ENCODE measurements at regions not wholly inside any gene's neighbourhood (a gene's known extent, or its start where the extent isn't known, plus 50 kb on each side); places are given as distances from the start of the nearest gene placed in this dataset.

DNA sequence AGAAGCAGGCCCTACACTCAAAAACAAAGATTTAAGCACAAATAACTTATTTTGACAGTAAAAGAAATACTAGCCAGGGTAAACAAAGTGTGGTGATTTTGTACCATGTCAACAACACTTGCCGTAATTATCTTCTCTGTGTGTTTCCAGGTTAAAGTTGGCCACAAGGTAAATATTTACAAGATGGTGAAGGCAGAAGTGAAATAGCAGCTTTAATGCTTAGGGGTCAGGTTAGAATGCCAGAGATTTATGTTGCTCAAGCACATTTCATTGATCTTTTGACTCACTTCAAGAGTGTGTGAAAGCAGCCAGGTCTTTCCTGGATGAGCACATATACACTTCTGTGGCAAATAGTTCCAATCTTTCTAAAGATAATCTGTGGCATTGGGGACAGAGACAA lies 270.2 kb upstream of the LUZP2 start:
- Histone ChIP-seq H3K4me1 (no peaks in the 10 kb centered on the region), H3K9me3 (no peaks in the 10 kb centered on the region), H3K4me3 (no peak overlapping the region), H3K27ac (no peak overlapping the region), H3K36me3 (no peaks in the 10 kb centered on the region), H3K27me3 (ENCODE audit: low read depth) (no peaks in the 10 kb centered on the region)
- TF ChIP-seq, protein P1, sequence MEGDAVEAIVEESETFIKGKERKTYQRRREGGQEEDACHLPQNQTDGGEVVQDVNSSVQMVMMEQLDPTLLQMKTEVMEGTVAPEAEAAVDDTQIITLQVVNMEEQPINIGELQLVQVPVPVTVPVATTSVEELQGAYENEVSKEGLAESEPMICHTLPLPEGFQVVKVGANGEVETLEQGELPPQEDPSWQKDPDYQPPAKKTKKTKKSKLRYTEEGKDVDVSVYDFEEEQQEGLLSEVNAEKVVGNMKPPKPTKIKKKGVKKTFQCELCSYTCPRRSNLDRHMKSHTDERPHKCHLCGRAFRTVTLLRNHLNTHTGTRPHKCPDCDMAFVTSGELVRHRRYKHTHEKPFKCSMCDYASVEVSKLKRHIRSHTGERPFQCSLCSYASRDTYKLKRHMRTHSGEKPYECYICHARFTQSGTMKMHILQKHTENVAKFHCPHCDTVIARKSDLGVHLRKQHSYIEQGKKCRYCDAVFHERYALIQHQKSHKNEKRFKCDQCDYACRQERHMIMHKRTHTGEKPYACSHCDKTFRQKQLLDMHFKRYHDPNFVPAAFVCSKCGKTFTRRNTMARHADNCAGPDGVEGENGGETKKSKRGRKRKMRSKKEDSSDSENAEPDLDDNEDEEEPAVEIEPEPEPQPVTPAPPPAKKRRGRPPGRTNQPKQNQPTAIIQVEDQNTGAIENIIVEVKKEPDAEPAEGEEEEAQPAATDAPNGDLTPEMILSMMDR (IDR thresholded peaks at IDR 0.05): no peak
- intact Hi-C loops (cut with DNase I): no loop called here
- no peak for DNase-seq
- ATAC-seq: no peak

DNA sequence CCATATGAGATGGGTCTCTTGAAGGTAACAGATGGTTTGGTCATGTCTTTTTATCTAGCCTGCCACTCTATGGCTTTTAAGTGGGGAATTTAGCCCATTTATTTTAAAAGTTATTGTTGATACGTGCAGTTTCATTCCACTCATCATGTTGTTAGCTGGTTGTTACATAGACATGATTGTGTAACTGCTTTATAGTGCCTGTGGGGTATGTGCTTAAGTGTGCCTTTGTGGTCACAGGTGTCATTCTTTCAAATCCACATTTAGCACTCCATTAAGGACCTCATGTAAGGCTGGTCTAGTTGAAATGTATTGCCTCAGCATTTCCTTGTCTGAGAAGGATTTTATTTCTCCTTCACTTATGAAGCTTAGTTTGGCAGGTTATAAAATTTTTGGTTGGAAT lies 263.8 kb upstream of the LUZP2 start:
- Histone ChIP-seq H3K36me3 (no peaks in the 10 kb centered on the region), H3K4me1 (no peaks in the 10 kb centered on the region), H3K4me3 (no peak overlapping the region), H3K9me3 (no peaks in the 10 kb centered on the region), H3K27me3 (ENCODE audit: low read depth) (no peaks in the 10 kb centered on the region), H3K27ac (no peak overlapping the region)
- intact Hi-C loops (cut with DNase I): no loop called here
- ATAC-seq: peak in 1 of 2 donors; percentile 64
- no peak for DNase-seq
- TF ChIP-seq, protein P1 (IDR thresholded peaks at IDR 0.05): no peak

DNA sequence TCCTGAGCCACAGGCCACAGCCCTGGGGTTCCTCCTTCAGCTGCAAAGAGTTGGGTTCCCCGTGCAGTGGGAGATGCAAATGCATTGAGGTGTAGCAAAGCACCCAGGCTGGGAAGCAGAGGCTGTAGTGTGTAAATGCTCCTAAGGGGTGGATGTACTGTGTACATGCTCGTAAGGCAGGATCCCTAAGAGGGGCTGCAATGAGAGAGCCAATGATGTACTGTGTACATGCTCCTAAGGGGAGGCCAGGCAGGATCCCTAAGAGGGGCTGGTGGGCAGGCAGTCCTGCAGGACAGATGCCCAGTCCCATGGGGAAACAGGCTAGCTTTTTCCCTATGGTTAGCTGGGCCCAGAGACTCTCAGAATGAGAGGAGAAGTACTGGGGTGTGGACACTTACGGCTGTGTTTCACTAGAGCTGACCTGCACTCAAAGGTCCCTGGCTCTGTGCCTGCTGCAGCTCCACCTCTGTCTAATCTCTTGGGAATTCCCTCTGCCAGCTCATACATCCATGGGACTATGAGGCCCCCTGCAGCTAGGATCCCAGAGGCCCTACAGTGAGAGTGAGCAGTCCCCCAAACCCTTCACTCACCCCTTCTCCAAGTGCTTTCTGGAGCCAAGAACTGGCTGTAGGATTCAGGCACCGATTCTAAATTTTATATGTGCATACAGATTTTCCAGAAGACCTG lies 261.9 kb upstream of the LUZP2 start:
- H3K27ac ChIP-seq: no peak overlapping the region
- ATAC-seq (peak; percentile 85 to 87), DNase-seq (peak; percentile 45)
- H3K4me3 ChIP-seq: no peak overlapping the region
- H3K4me1 ChIP-seq: no peaks in the 10 kb centered on the region
- TF ChIP-seq, protein P1 (IDR thresholded peaks at IDR 0.05): no peak
- H3K27me3 ChIP-seq (ENCODE audit: low read depth): no peaks in the 10 kb centered on the region
- no peaks in the 10 kb centered on the region for H3K9me3 ChIP-seq
- H3K36me3 ChIP-seq: no peaks in the 10 kb centered on the region
- intact Hi-C loops (cut with DNase I): no loop called here

DNA sequence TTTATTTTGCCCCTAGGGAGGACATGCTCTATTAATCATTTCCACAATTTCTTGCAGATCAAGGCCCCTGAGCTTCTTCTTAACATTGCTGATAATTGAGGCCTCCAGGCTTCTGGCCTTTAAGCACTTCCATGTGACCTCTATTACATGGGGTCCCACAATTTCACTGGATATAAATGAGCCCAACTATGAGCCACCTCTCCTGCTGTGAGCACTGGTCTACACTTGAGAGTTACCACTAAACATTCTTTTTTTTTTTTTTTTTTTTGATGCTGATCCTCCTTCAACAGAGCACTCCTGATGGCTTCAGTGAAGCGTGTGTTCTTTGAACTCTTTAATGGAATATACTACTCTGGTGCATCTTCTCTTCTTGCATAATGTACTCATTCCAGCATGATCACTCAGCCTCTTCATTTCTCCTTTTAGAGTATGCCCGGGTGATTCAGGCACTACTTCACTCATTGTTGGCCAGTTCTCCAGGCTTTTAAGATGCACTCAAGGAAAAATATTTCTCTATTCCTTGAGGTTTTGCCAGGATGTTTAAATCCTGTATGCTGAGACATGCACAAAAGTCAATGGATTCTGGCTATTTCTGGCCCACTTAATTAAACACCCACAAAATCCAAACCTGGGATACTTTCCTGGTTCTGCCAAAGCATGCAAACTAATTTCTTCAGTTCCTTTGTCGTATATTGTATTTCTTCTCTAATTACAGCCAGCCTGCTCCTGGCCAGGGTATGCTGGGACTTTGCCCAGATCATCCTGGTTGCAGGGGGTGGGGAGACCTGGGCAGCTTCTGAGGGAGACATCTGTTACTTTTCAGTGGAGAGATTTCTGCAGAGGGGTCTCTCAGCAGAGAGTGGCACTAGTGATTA lies 257.8 kb upstream of the LUZP2 start:
- intact Hi-C loops (cut with DNase I): no loop called here
- Histone ChIP-seq H3K27me3 (ENCODE audit: low read depth) (no peaks in the 10 kb centered on the region), H3K4me1 (no peaks in the 10 kb centered on the region), H3K9me3 (no peaks in the 10 kb centered on the region), H3K36me3 (no peaks in the 10 kb centered on the region), H3K4me3 (no peak overlapping the region), H3K27ac (no peak overlapping the region)
- ATAC-seq (peak in 1 of 2 donors; percentile 24), DNase-seq (no peak)
- TF ChIP-seq, protein P1 (IDR thresholded peaks at IDR 0.05): no peak

DNA sequence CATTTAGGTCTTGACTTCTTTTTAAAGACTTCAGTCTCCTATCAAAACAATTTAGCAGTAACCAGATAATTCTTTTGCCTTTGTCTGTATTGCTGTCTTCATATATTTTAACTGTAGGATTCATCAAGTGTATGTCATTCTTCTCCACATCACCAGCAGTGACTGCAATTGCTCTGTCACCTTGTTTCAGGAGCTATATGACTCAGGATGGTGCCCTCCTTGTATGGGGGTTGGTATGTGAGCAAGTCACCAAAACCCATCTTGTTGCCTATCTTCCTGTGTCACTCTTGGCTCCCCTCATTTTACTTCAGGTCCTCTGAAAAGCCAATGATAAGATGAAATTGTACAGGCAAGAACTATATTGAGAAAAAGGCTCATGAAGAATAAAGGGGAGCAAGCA lies 256.9 kb upstream of the LUZP2 start:
- no peak for DNase-seq
- ATAC-seq: no peak
- no peak overlapping the region for H3K27ac ChIP-seq
- no peaks in the 10 kb centered on the region for H3K4me1 ChIP-seq
- H3K27me3 ChIP-seq (ENCODE audit: low read depth): no peaks in the 10 kb centered on the region
- no peak overlapping the region for H3K4me3 ChIP-seq
- TF ChIP-seq, protein P1 (IDR thresholded peaks at IDR 0.05): no peak
- H3K9me3 ChIP-seq: no peaks in the 10 kb centered on the region
- intact Hi-C loops (cut with DNase I): no loop called here
- H3K36me3 ChIP-seq: no peaks in the 10 kb centered on the region

All from lower lobe of right lung (tissue), 2 donors.